Bronchial epithelial cell (primary cell): ENCODE measurements at regions not wholly inside any gene's neighbourhood (a gene's known extent, or its start where the extent isn't known, plus 50 kb on each side); places are given as distances from the start of the nearest gene placed in this dataset.

Experiments used
- DNase-seq: peaks from one replicate; pipeline ENCODE4 v3.0.0-alpha.2; 2010; ENCODE audit warnings: low read depth
- FAIRE-seq: peaks from 2 replicates; lab custom pipeline; 2011; peaks lifted over from hg19 to GRCh38; lab: Jason Lieb, UNC
- H3K27me3 ChIP-seq: 2 replicates; pipeline ENCODE4 v1.5.1; 2011; ENCODE audit warnings: low read length; ENCODE audit not compliant: control insufficient read depth, insufficient read depth
- H3K36me3 ChIP-seq: 2 replicates; pipeline ENCODE4 v1.5.1; 2011; ENCODE audit warnings: low read length; ENCODE audit not compliant: control insufficient read depth, insufficient read depth
- H3K4me3 ChIP-seq: 2 replicates; pipeline ENCODE4 v1.5.1; 2011; ENCODE audit warnings: mild to moderate bottlenecking, low read depth, low read length, control low read depth
- TF ChIP-seq, protein P1 (sequence below): IDR thresholded peaks from 2 replicates; pipeline ENCODE4 v1.5.1; 2011; ENCODE audit warnings: mild to moderate bottlenecking, moderate library complexity, low read length, control low read depth, inconsistent platforms; ENCODE audit not compliant: insufficient read depth, severe bottlenecking

DNA sequence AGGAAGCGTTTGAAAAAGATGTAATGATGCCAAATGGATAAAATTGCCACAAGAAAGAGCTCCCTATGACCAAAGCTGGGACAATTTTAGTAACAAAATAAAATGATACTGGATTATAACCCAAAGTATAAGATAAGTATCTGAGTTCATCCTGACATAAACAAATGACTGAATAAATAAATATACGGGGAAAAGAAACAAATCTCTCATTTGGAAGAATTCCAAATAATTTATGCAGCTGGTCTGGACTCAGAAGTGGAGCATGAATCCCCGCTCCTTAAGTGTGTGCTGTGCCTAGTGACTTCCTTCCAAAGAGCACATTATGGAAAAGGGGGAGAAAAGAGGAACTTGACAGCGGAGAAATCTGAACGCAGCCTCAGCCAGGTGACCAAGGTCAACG is 186.2 kb downstream of the RAMP3 start:
- Histone ChIP-seq H3K27me3 (no peaks in the 10 kb centered on the region), H3K4me3 (no peak overlapping the region), H3K36me3 (no peaks in the 10 kb centered on the region)
- DNase-seq (no peak), FAIRE-seq (no peak)
- TF ChIP-seq, protein P1, sequence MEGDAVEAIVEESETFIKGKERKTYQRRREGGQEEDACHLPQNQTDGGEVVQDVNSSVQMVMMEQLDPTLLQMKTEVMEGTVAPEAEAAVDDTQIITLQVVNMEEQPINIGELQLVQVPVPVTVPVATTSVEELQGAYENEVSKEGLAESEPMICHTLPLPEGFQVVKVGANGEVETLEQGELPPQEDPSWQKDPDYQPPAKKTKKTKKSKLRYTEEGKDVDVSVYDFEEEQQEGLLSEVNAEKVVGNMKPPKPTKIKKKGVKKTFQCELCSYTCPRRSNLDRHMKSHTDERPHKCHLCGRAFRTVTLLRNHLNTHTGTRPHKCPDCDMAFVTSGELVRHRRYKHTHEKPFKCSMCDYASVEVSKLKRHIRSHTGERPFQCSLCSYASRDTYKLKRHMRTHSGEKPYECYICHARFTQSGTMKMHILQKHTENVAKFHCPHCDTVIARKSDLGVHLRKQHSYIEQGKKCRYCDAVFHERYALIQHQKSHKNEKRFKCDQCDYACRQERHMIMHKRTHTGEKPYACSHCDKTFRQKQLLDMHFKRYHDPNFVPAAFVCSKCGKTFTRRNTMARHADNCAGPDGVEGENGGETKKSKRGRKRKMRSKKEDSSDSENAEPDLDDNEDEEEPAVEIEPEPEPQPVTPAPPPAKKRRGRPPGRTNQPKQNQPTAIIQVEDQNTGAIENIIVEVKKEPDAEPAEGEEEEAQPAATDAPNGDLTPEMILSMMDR, result no peak

DNA sequence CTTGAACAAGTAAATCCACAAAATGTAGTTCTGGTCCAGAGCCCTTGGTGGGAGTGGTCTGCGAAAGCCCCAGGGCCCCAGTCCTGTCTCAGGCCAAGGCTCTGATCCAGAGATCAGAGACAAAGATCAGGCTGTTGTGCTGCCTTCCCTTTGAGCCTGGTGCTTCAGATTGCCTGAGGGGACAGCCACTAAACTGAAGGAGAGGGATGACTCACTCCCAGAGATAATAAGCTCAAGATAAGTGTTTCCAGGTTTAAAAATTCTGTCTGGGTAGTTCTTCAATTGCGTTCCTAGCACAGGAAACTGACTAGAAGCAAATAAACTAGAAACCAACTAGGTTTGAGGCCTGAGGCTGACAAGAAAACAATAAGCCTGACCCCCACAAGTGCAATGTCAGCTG is 190.2 kb downstream of the RAMP3 start:
- TF ChIP-seq, protein P1, result no peak
- Histone ChIP-seq H3K27me3 (no peaks in the 10 kb centered on the region), H3K4me3 (no peak overlapping the region), H3K36me3 (no peaks in the 10 kb centered on the region)
- FAIRE-seq, result no peak
- DNase-seq, result peak; percentile 58

DNA sequence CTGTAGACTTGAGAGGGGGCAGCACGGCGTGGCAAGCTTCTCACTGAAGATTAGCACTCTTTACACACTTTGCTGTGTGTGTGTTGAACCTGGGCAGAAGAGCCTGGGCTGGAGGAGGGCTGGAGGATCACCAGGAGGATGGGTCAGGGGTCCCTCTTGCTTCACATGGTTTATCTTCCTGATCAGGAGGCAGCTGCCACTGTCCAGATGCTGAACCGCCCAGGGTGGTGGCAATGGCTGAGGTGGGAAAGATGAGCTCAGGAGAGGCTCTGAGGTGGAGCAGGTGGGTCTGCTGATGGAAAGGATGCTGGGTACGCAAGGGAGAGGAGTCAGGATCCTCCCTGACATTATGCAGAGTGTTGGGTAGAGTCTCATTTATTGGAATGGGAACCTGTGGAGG is 191.5 kb downstream of the RAMP3 start:
- DNase-seq, result no peak
- TF ChIP-seq, protein P1, result no peak
- Histone ChIP-seq H3K36me3 (no peaks in the 10 kb centered on the region), H3K27me3 (no peaks in the 10 kb centered on the region), H3K4me3 (no peak overlapping the region)
- no peak for FAIRE-seq

DNA sequence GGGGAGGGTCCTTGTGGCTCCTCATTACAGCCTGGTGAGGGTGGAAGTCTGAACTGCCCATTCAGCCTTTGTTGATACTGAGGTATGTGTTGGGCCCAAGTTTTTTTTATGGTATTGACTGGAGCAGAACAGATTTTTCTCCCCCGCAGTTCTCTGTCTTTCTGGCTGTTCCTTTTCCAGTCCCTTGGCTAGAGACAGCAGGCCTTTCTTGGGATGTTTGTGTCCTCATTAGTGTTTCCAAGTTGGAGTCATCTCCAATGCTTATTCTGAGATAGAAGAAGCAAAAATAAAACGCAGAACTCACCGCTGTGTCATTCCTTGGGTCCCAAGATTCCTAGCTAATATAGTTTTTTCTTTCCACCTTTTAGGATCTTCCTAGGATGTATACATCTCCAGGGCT is 193.3 kb downstream of the RAMP3 start:
- FAIRE-seq (no peak), DNase-seq (no peak)
- TF ChIP-seq, protein P1, result no peak
- Histone ChIP-seq H3K27me3 (no peaks in the 10 kb centered on the region), H3K36me3 (no peaks in the 10 kb centered on the region), H3K4me3 (no peak overlapping the region)

DNA sequence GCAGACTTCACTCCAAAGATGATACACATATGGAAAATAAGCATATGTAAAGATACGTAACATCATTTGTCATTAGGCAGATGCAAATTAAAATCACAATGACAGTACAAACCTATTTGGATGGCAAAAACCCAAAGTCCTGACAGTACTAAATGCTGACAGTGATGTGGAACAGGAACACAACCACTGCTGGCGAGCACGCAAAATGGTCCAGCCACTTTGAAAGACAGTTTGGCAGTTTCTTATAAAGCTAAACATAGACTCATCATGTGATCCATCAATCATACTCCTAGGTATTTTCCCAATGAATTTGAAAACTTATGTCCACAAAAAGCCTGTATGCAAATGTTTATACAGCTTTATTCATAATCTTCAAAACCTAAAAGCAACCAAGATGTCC is 200.7 kb downstream of the RAMP3 start:
- H3K4me3 ChIP-seq, result no peak overlapping the region
- DNase-seq (no peak), FAIRE-seq (no peak)
- H3K36me3 ChIP-seq, result no peaks in the 10 kb centered on the region
- TF ChIP-seq, protein P1, result no peak
- no peaks in the 10 kb centered on the region for H3K27me3 ChIP-seq

DNA sequence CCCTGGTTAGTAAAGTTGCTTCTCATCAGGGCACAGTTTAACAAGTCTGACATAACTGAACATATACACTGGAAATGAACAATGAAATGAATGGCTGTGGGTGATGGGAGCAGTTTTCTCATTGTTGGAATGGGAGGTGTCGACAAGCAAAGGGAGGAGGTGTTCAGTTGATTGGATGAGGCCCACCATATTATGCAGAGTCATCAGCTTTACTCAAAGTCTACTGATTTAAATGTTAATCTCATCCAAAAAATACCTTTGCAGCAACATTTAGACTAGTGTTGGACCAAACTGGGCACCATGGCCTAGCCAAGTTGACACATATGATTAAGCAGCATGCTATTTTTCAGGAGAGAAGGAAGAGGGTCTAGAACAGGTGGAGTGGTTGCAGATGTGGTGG is 201.7 kb downstream of the RAMP3 start:
- TF ChIP-seq, protein P1, result no peak
- Histone ChIP-seq H3K27me3 (peaks cover 2% of the 10 kb centered on the region), H3K4me3 (no peak overlapping the region), H3K36me3 (no peaks in the 10 kb centered on the region)
- FAIRE-seq, result no peak
- DNase-seq, result no peak
